ENCODE measurements at regions not wholly inside any gene's neighbourhood (a gene's known extent, or its start where the extent isn't known, plus 50 kb on each side); places are given as distances from the start of the nearest gene placed in this dataset.
A peak's percentile ranks its signal among the peaks of the same experiment; 100 is the strongest.
"Not testable (repeated sequence)": the region's sequence is repeated elsewhere in the genome, so short reads cannot be mapped to it uniquely, and the experiment has no call there.

- DNase-seq, result no peak
These were observed 162.5 kb upstream of the TLE4 start for GRCh38 chr9:79409182-79409823.

DNA sequence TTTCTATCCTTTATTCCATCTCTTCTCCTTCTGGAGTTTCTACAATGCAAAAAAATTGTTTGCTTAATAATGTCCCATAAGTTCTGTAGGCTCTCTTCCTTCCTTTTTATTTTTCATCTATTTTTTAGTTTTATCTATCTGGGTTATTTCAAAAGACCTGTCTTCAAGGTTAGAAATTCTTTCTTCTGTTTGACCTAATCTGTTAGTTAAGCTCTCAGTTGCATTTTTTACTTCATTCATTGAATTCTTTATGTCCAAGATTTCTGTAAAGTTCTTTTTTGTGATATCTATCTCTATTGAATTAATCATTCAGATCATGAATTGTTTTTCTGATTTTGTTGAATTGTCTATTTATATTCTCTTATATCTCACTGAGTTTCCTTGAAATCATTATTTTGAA, 145.9 kb upstream of the TLE4 start:
- DNase-seq, result no peak

DNA sequence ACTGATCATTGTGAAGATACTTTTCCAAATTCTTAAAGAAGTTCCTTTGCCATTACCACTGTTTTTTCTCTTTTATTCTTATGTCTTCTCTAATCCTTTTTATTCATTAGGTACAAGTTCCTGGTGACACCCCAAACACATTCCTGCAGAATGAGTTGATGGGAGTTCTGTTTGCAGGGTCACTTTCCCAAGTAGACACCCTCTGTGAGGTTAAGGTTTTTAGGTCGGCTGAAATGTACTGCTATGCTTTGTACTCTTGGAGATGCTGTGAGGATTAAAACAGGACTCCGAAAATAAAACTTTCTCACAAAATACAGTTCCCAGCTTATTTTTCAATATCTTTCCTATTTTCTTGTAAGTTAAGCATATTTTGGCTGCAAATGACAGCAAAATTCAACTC, 143.3 kb upstream of the TLE4 start:
- no peak for DNase-seq

DNA sequence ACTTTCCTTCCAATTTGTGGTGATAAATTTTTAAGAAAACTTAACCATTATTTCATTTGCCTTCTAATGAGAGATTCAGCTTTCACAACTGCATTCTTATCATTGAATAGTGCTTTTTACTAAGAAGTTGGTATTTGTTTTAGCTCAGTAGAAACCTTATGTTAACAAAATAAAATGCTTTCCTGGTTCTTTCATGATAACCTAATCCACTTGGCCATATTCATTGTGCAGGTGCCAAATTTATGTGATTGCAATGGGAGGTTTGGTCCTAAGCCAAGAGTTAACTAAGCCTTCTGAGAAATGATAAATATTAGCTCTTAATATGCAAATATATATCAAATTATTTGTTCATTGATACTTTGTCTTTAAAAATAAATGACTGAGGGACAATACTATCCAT, 141.1 kb upstream of the TLE4 start:
- no peak for DNase-seq

DNA sequence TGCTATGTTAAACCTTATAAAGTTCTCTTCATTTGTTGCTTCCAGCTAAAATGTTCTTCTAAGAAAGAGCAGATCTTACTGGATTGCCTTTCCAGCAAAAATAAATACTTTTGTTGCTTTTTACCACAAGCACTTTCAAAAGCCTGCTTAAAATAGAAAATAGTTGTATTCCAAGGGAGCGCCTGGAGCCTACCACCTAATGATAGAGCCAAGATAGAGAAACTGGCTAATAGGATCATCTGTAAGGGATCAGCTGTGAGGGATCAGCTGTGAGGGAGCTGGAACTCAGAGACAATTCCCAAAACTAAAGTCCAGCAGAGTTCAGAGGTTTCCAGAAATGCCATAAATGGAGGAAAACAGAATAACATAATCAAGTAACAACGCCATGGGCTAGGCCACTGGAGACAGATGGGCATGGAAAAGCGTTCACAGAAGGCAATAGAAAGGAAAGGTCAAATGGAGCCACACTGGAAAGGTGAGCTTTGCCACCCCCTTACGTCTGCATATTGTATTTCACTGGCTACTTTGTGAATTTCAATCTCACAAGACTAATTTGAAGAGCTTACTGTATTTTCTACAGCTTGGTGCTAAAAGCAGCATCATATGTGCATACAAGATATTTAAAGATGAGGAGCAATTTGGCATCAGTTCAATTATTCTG, 140.6 kb upstream of the TLE4 start:
- DNase-seq, result no peak

DNA sequence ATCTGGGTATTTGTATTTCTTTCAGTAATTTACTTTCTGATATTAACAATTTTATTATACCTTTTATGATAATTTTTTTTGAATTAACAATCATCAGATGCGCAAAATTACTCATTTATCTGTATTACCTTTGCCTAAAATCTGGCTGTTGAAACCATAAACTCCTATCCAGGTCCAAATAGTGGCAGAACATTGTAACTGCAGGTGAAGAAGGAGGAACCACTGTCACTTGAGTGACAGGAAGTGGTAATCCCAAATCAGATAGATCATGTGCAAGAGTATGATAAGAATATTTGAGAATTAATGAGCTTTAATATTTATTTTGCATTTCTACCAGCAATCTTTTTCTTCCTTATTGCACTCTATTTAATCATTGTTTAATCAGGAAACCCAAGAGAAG, 139.3 kb upstream of the TLE4 start:
- no peak for DNase-seq

GRCh38 chr9:79433703-79434102, 138.1 kb upstream of the TLE4 start:
- peak; percentile 53 for DNase-seq

DNA sequence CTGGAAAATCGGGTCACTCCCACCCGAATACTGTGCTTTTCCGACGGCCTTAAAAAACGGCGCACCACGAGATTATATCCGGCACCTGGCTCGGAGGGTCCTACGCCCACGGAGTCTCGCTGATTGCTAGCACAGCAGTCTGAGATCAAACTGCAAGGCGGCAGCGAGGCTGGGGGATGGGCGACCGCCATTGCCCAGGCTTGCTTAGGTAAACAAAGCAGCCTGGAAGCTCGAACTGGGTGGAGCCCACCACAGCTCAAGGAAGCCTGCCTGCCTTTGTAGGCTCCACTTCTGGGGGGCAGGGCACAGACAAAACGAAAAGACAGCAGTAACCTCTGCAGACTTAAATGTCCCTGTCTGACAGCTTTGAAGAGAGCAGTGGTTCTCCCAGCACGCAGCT, 132.5 kb upstream of the TLE4 start:
- not testable (repeated sequence) for DNase-seq

GRCh38 chr9:79446523-79447307, 125.0 kb upstream of the TLE4 start:
- DNase-seq, result no peak

GRCh38 chr9:79447308-79447605, 124.5 kb upstream of the TLE4 start:
- no peak for DNase-seq

- no peak for DNase-seq
These were observed 124.0 kb upstream of the TLE4 start for GRCh38 chr9:79447762-79448161.

- DNase-seq, result no peak
These were observed 119.5 kb upstream of the TLE4 start for GRCh38 chr9:79452265-79452664.

DNA sequence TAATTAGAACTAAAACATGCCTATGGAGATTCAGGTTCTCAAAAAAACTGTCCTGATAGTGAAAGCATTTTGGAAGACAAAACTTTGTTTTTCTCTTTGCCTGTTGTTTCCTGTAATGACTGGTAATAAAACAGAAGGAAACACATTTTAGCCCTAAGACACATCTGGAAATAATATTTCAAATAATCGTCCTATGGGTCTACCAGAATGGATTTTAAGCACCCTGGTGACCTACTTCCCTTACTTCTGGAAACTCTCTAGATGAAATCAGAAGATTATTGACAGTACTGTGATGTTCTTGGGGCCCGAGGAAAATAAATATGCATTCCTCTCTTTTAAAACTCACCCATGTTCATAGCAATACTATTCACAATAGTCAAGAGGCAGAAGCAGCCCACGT, 110.1 kb upstream of the TLE4 start:
- DNase-seq, result no peak

GRCh38 chr9:79465156-79465555, 106.6 kb upstream of the TLE4 start:
- no peak for DNase-seq

- DNase-seq, result no peak
These were observed 102.6 kb upstream of the TLE4 start for GRCh38 chr9:79469164-79469563.

- DNase-seq, result no peak
These were observed 100.8 kb upstream of the TLE4 start for GRCh38 chr9:79470954-79471353.

GRCh38 chr9:79471580-79472543, 99.9 kb upstream of the TLE4 start:
- DNase-seq, result peak; percentile 50

GRCh38 chr9:79473704-79474103, 98.1 kb upstream of the TLE4 start:
- DNase-seq, result no peak

DNA sequence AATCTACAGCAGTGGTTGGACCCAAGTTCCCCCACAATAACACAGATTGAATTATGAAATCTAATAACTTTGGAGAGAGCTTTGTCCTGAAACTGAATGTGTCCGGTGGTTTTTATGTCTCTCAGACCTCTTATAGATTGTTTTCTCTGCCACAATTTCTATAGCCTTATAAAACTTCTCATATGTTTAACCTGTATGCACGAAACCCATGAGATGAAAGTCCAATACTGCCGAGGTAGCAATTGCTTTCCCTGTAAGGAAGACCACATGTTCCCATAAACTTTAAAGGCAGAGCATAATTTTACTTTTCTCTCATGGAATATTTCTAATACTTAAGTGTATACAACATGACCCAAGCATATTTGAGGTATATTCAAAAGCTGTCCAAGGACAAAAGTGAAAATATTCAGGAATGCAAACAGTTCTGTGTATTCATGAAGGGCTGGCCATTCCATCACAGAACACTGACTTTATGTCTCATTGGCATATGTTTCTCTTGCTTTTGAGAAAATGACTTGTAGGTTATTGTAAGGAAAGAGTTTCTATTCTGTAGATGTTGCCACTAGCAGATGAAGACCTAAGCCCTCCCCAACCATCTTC, 94.4 kb upstream of the TLE4 start:
- DNase-seq, result no peak

DNA sequence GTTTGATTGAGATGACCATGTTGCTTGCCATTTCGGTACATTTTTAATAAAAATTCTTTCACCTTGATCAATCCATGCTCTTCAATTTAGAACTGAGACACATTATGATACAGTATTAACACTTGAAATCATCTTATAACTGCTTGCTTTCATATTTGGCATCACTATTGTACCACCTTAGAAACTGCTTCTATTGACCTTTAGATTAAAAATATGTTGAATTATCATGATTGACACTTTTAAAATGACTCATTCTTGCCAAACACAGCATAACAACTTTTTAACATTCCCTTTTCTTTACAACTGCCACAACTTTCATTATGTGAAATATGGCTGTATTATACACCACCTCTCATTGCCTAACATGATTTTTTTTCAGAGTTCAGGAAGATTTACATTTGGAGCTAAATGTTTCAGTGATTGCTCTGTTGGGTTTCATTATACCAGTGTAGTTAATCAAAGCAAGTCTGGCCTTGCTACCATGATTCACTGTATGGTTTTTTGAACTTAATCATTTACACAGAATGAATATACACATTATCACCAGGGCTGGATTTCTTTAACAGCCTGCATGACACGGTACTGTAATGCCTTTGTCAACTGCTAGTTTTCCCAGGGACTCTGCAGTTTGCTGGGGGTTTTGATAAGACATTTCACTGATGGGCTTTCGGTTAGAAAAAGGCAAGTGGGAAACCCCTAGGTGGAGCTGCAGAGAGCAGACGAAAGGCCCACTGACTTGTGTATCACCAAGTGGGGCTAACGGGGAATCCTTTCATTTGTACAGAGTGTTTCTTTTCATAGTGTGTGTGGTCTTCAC, 93.6 kb upstream of the TLE4 start:
- DNase-seq, result no peak

DNA sequence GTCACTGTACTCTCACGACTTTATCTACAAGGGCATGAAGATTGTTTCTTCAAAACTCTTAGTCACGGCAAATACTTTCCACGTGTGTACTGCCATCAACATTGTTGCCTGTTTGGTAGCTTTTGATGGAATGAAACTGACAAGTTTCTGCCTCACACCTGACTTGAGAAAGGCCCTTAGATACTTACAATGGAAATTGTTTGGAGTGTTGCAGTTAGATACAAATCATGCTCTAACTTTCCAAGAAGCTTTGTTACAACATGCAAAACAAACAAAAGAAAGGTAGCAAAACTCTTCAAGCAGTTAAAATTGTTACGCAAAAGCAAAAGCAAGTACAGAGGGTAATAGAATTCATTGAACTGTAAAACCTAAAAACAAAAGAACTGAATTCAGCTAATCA, 91.1 kb upstream of the TLE4 start:
- DNase-seq, result no peak
